WTC11 (cell line): ENCODE measurements at regions not wholly inside any gene's neighbourhood (a gene's known extent, or its start where the extent isn't known, plus 50 kb on each side); places are given as distances from the start of the nearest gene placed in this dataset.

Source experiments
- ATAC-seq: fragments of 200-7000 bp; cut with Tn5 transposase; 2 replicates; pipeline ENCODE4 v1.10.0; 2021; ENCODE audit warnings: mild to moderate bottlenecking, moderate library complexity
- CTCF ChIA-PET: fragments of 300-600 bp; sonication (Branson Sonifier 250); formaldehyde crosslinking; loops from one replicate; lab custom pipeline; 2021; ENCODE audit warnings: antibody characterized with exemption; lab: Charles Lee
- POLR2A ChIA-PET: fragments of 350-600 bp; sonication (Branson Sonifier 250); formaldehyde crosslinking; loops from one replicate; lab custom pipeline; 2021; ENCODE audit warnings: antibody characterized with exemption; lab: Charles Lee
- DNase-seq: peaks from one replicate; pipeline ENCODE4 v3.0.0; 2021; ENCODE audit warnings: low spot score
- H3K27ac Mint-ChIP-seq: 2 replicates; pipeline ENCODE4 v1.8.0; 2021; ENCODE audit warnings: mixed read lengths
- H3K27me3 Mint-ChIP-seq: 2 replicates; pipeline ENCODE4 v1.8.0; 2021; ENCODE audit warnings: low read depth, mild to moderate bottlenecking, moderate library complexity, mixed read lengths
- H3K36me3 Mint-ChIP-seq: 2 replicates; pipeline ENCODE4 v1.8.0; 2021; ENCODE audit warnings: mixed read lengths
- H3K4me1 Mint-ChIP-seq: 2 replicates; pipeline ENCODE4 v1.8.0; 2022; ENCODE audit warnings: mixed read lengths
- H3K4me3 Mint-ChIP-seq: 2 replicates; pipeline ENCODE4 v1.8.0; 2021; ENCODE audit warnings: mild to moderate bottlenecking, moderate library complexity, mixed read lengths
- H3K9me3 Mint-ChIP-seq: 2 replicates; pipeline ENCODE4 v1.8.0; 2021; ENCODE audit warnings: mixed read lengths
- ATF1 ChIP-seq: sonication (generic); formaldehyde crosslinking; IDR thresholded peaks from 2 replicates; pipeline ENCODE4 v1.8.1; 2023; ENCODE audit warnings: mild to moderate bottlenecking, moderate library complexity, missing genetic modification reagents
- CBFB ChIP-seq: sonication (generic); formaldehyde crosslinking; IDR thresholded peaks from 2 replicates; pipeline ENCODE4 v1.8.1; 2022; ENCODE audit warnings: mild to moderate bottlenecking, low read depth, missing genetic modification reagents
- ESRRA ChIP-seq: sonication (generic); formaldehyde crosslinking; IDR thresholded peaks from 2 replicates; pipeline ENCODE4 v1.8.1; 2022; ENCODE audit warnings: mild to moderate bottlenecking, missing genetic modification reagents, borderline replicate concordance
- FOXP1 ChIP-seq: sonication (generic); formaldehyde crosslinking; IDR thresholded peaks from 2 replicates; pipeline ENCODE4 v1.8.0; 2022; ENCODE audit warnings: missing genetic modification reagents, mild to moderate bottlenecking, moderate library complexity, borderline replicate concordance
- GABPB1 ChIP-seq: sonication (generic); formaldehyde crosslinking; IDR thresholded peaks from 2 replicates; pipeline ENCODE4 v1.8.1; 2023; ENCODE audit warnings: mild to moderate bottlenecking, missing genetic modification reagents
- KAT7 ChIP-seq: sonication (generic); formaldehyde crosslinking; IDR thresholded peaks from 2 replicates; pipeline ENCODE4 v1.8.1; 2023; ENCODE audit warnings: missing genetic modification reagents, mild to moderate bottlenecking, borderline replicate concordance
- NFE2L1 ChIP-seq: sonication (generic); formaldehyde crosslinking; IDR thresholded peaks from 2 replicates; pipeline ENCODE4 v1.8.1; 2023; ENCODE audit warnings: missing genetic modification reagents
- OVOL2 ChIP-seq: fragments of 250-450 bp; sonication (Bioruptor Pico); IDR thresholded peaks from 2 replicates; pipeline ENCODE4 v1.9.0; 2021; ENCODE audit warnings: mild to moderate bottlenecking, borderline replicate concordance
- RELA ChIP-seq: sonication (generic); formaldehyde crosslinking; IDR thresholded peaks from 2 replicates; pipeline ENCODE4 v1.8.1; 2022; ENCODE audit warnings: missing genetic modification reagents, mild to moderate bottlenecking, borderline replicate concordance
- TEAD1 ChIP-seq: sonication (generic); formaldehyde crosslinking; IDR thresholded peaks from 2 replicates; pipeline ENCODE4 v1.8.0; 2022; ENCODE audit warnings: mild to moderate bottlenecking, missing genetic modification reagents
- ZBTB21 ChIP-seq: sonication (generic); formaldehyde crosslinking; IDR thresholded peaks from 2 replicates; pipeline ENCODE4 v1.8.1; 2023; ENCODE audit warnings: mild to moderate bottlenecking, missing genetic modification reagents, borderline replicate concordance
- ZNF121 ChIP-seq: sonication (generic); formaldehyde crosslinking; IDR thresholded peaks from 2 replicates; pipeline ENCODE4 v1.8.0; 2023; ENCODE audit warnings: missing genetic modification reagents
- ZNF219 ChIP-seq: sonication (generic); formaldehyde crosslinking; IDR thresholded peaks from 2 replicates; pipeline ENCODE4 v1.8.0; 2023; ENCODE audit warnings: missing genetic modification reagents, mild to moderate bottlenecking, borderline replicate concordance
- ZNF232 ChIP-seq: sonication (generic); formaldehyde crosslinking; IDR thresholded peaks from 2 replicates; pipeline ENCODE4 v1.8.0; 2022; ENCODE audit warnings: mild to moderate bottlenecking, missing genetic modification reagents
- ZNF317 ChIP-seq: sonication (generic); formaldehyde crosslinking; IDR thresholded peaks from 2 replicates; pipeline ENCODE4 v1.8.1; 2023; ENCODE audit warnings: low read depth, mild to moderate bottlenecking, moderate library complexity, missing genetic modification reagents, borderline replicate concordance
- ZNF671 ChIP-seq: fragments of 250-450 bp; sonication (Bioruptor Pico); IDR thresholded peaks from 2 replicates; pipeline ENCODE4 v1.8.0; 2021; ENCODE audit warnings: mild to moderate bottlenecking
- TF ChIP-seq, protein P1 (sequence below): fragments of 250-450 bp; sonication (Bioruptor Pico); IDR thresholded peaks from 2 replicates; pipeline ENCODE4 v1.9.0; 2021; ENCODE audit warnings: mild to moderate bottlenecking
- TF ChIP-seq, protein P2 (sequence below): sonication (generic); formaldehyde crosslinking; IDR thresholded peaks from 2 replicates; pipeline ENCODE4 v1.8.1; 2023; ENCODE audit warnings: mild to moderate bottlenecking, moderate library complexity, missing genetic modification reagents
- TF ChIP-seq, protein P3 (sequence below): sonication (generic); formaldehyde crosslinking; IDR thresholded peaks from 2 replicates; pipeline ENCODE4 v1.8.1; 2023; ENCODE audit warnings: mild to moderate bottlenecking, missing genetic modification reagents, borderline replicate concordance
- TF ChIP-seq, protein P4 (sequence below): fragments of 250-450 bp; sonication (Bioruptor Pico); IDR thresholded peaks from 2 replicates; pipeline ENCODE4 v1.9.0; 2021; ENCODE audit warnings: mild to moderate bottlenecking

DNA sequence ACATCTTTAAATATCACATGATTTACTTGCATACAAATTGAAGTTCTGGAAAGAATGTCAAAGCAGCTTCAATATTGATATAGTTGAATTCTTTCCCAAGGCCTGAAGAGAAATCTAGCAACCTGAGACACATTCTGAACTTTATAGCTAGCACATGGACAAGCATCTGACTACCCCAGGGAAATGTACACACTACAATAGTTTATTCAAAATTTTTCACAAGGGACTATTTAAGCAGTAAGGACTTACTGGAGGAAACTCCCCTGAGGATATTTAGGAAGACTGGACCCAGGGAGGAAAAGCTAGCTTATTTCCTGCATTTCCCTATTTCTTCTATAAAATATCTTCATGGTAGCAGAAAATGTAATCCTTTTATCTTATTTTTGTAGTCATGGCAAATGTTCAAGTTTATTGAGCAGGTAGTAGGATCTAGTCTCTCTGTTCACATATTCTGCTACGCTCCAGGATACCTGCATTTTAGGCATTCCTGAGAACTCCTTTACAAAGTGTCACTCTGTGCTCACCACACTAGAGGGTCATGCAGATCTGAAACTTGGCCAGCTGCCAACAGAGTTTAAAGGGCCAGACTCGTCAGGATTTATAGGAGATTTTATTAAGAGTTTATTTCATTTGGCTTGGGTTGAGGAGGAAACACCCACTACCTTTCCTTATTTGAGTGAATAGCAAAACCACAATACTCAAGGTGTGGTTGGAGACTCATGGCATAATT, 348.4 kb upstream of the FTMT start:
- Mint-ChIP-seq H3K36me3 (no peaks in the 10 kb centered on the region), H3K4me1 (peaks cover 24% of the 10 kb centered on the region), H3K9me3 (no peaks in the 10 kb centered on the region), H3K4me3 (no peak overlapping the region), H3K27me3 (no peaks in the 10 kb centered on the region), H3K27ac (peak overlapping the region; percentile 82)
- DNase-seq (peak; percentile 55), ATAC-seq (peak; percentile 98)
- ChIA-PET POLR2A (no interaction called here), CTCF (interaction anchor here (0.6 kb wide), 1 partner anchor 395 kb away, joined by 3 read pairs; no protein-coding TSS in a partner anchor)
- no peak for TF ChIP-seq RELA (CRISPR knock-in tag)

DNA sequence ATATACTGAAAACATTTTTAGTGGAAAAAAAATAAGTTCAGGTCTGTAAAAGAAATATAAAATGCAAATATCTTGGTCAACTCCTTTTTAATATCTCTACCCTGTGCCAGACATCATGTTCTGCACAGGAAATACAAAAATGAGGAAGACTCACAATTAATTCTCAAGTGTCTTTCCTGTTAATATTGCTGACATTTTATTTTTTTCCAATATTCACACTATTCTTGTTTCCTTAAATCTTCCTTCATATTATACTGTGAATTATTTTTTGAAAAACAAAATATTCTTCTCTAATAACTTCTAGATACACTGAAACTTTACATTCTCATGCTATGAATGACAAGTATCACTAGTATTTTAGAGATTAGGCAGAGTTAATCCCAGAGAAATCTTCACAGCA, 334.7 kb upstream of the FTMT start:
- no peak for ATAC-seq
- no peak for TF ChIP-seq KAT7 (CRISPR knock-in tag)
- TF ChIP-seq TEAD1 (CRISPR knock-in tag) = no peak
- TF ChIP-seq ESRRA (CRISPR knock-in tag) = no peak
- TF ChIP-seq ZNF671 (CRISPR knock-in tag) = no peak
- TF ChIP-seq FOXP1 = no peak
- no peak for TF ChIP-seq ATF1 (CRISPR knock-in tag)
- TF ChIP-seq, protein P1, sequence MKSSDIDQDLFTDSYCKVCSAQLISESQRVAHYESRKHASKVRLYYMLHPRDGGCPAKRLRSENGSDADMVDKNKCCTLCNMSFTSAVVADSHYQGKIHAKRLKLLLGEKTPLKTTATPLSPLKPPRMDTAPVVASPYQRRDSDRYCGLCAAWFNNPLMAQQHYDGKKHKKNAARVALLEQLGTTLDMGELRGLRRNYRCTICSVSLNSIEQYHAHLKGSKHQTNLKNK = no peak
- TF ChIP-seq ZNF219 = no peak
- TF ChIP-seq GABPB1 = no peak
- no peak for TF ChIP-seq OVOL2 (CRISPR knock-in tag)
- TF ChIP-seq CBFB (CRISPR knock-in tag) = no peak
- no peak for TF ChIP-seq ZNF121 (CRISPR knock-in tag)
- no peak for TF ChIP-seq ZBTB21 (CRISPR knock-in tag)
- TF ChIP-seq, protein P2, sequence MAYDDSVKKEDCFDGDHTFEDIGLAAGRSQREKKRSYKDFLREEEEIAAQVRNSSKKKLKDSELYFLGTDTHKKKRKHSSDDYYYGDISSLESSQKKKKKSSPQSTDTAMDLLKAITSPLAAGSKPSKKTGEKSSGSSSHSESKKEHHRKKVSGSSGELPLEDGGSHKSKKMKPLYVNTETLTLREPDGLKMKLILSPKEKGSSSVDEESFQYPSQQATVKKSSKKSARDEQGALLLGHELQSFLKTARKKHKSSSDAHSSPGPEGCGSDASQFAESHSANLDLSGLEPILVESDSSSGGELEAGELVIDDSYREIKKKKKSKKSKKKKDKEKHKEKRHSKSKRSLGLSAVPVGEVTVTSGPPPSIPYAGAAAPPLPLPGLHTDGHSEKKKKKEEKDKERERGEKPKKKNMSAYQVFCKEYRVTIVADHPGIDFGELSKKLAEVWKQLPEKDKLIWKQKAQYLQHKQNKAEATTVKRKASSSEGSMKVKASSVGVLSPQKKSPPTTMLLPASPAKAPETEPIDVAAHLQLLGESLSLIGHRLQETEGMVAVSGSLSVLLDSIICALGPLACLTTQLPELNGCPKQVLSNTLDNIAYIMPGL (CRISPR knock-in tag) = no peak
- no peak for TF ChIP-seq NFE2L1 (CRISPR knock-in tag)
- TF ChIP-seq, protein P3, sequence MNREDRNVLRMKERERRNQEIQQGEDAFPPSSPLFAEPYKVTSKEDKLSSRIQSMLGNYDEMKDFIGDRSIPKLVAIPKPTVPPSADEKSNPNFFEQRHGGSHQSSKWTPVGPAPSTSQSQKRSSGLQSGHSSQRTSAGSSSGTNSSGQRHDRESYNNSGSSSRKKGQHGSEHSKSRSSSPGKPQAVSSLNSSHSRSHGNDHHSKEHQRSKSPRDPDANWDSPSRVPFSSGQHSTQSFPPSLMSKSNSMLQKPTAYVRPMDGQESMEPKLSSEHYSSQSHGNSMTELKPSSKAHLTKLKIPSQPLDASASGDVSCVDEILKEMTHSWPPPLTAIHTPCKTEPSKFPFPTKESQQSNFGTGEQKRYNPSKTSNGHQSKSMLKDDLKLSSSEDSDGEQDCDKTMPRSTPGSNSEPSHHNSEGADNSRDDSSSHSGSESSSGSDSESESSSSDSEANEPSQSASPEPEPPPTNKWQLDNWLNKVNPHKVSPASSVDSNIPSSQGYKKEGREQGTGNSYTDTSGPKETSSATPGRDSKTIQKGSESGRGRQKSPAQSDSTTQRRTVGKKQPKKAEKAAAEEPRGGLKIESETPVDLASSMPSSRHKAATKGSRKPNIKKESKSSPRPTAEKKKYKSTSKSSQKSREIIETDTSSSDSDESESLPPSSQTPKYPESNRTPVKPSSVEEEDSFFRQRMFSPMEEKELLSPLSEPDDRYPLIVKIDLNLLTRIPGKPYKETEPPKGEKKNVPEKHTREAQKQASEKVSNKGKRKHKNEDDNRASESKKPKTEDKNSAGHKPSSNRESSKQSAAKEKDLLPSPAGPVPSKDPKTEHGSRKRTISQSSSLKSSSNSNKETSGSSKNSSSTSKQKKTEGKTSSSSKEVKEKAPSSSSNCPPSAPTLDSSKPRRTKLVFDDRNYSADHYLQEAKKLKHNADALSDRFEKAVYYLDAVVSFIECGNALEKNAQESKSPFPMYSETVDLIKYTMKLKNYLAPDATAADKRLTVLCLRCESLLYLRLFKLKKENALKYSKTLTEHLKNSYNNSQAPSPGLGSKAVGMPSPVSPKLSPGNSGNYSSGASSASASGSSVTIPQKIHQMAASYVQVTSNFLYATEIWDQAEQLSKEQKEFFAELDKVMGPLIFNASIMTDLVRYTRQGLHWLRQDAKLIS (CRISPR knock-in tag) = no peak
- TF ChIP-seq, all 79 proteins: peak for 0
- POLR2A ChIA-PET = no interaction called here

DNA sequence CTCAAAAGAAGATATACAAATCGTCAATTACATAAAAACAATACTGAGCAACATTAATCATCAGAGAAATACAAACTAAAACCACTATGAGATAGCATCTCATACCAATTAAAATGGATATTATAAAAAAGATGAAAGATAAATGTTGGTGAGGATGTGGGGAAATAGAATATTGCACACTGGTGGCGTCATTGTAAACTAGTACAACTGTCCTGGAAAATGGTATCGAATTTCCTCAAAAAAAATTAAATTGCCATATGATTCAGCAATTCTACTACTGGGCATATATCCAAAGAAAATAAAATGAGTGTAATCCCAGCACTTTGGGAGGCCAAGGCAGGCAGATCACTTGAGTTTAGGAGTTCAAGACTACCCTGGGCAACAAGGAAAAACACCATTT, 326.0 kb upstream of the FTMT start:
- Mint-ChIP-seq H3K36me3 (no peaks in the 10 kb centered on the region), H3K27ac (no peak overlapping the region), H3K4me3 (no peak overlapping the region), H3K27me3 (no peaks in the 10 kb centered on the region), H3K4me1 (no peaks in the 10 kb centered on the region), H3K9me3 (peaks cover 24% of the 10 kb centered on the region)
- POLR2A ChIA-PET = no interaction called here
- CTCF ChIA-PET = no interaction called here
- no peak for ATAC-seq
- DNase-seq = no peak
- no peak for TF ChIP-seq ZNF317 (CRISPR knock-in tag)
- TF ChIP-seq, protein P4, sequence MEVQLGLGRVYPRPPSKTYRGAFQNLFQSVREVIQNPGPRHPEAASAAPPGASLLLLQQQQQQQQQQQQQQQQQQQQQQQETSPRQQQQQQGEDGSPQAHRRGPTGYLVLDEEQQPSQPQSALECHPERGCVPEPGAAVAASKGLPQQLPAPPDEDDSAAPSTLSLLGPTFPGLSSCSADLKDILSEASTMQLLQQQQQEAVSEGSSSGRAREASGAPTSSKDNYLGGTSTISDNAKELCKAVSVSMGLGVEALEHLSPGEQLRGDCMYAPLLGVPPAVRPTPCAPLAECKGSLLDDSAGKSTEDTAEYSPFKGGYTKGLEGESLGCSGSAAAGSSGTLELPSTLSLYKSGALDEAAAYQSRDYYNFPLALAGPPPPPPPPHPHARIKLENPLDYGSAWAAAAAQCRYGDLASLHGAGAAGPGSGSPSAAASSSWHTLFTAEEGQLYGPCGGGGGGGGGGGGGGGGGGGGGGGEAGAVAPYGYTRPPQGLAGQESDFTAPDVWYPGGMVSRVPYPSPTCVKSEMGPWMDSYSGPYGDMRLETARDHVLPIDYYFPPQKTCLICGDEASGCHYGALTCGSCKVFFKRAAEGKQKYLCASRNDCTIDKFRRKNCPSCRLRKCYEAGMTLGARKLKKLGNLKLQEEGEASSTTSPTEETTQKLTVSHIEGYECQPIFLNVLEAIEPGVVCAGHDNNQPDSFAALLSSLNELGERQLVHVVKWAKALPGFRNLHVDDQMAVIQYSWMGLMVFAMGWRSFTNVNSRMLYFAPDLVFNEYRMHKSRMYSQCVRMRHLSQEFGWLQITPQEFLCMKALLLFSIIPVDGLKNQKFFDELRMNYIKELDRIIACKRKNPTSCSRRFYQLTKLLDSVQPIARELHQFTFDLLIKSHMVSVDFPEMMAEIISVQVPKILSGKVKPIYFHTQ = no peak
- TF ChIP-seq, protein P3 (CRISPR knock-in tag) = no peak
- TF ChIP-seq ZNF232 (CRISPR knock-in tag) = no peak
- TF ChIP-seq ZNF671 (CRISPR knock-in tag) = no peak

More for the DNA sequence above, 334.7 kb upstream of the FTMT start:
- Mint-ChIP-seq H3K27ac (no peak overlapping the region), H3K9me3 (peaks cover 4% of the 10 kb centered on the region; the same call in 1 of the 2 replicates), H3K4me1 (no peaks in the 10 kb centered on the region), H3K4me3 (no peak overlapping the region), H3K36me3 (no peaks in the 10 kb centered on the region), H3K27me3 (no peaks in the 10 kb centered on the region)
- CTCF ChIA-PET = no interaction called here
- no peak for DNase-seq
